ENCODE measurements at regions not wholly inside any gene's neighbourhood (a gene's known extent, or its start where the extent isn't known, plus 50 kb on each side); places are given as distances from the start of the nearest gene placed in this dataset.

- H3K4me1 Mint-ChIP-seq (ENCODE audit: insufficient read depth, unreplicated experiment): peaks cover 6% of the 10 kb centered on the region
- H3K27ac Mint-ChIP-seq (ENCODE audit: low read depth, unreplicated experiment): no peak overlapping the region
- ChIA-PET CTCF (interaction anchor here (1.0 kb wide), 1 partner anchor 565 kb away, joined by 3 read pairs; no protein-coding TSS in a partner anchor), POLR2A (no interaction called here)
- no peak for TF ChIP-seq CTCF (IDR thresholded peaks at IDR 0.05; ENCODE audit: unreplicated experiment)
- H3K4me3 Mint-ChIP-seq (ENCODE audit: unreplicated experiment): no peak overlapping the region
- intact Hi-C loops (cut with micrococcal nuclease): no loop called here
- no peaks in the 10 kb centered on the region for H3K36me3 Mint-ChIP-seq (ENCODE audit: insufficient read depth, unreplicated experiment)
- DNase-seq (ENCODE audit: unreplicated experiment): no peak
- BruUV-seq (replicated peaks): no TSS peak
- no peaks in the 10 kb centered on the region for H3K9me3 Mint-ChIP-seq (ENCODE audit: unreplicated experiment)
- H3K27me3 Mint-ChIP-seq (ENCODE audit: insufficient read depth, unreplicated experiment): no peaks in the 10 kb centered on the region
Observed at GRCh38 chr1:56019922-56020321, 559.4 kb downstream of the PLPP3 start.

GRCh38 chr1:56019472-56019871, 559.9 kb downstream of the PLPP3 start:
- H3K27ac Mint-ChIP-seq (ENCODE audit: low read depth, unreplicated experiment): no peak overlapping the region
- DNase-seq (ENCODE audit: unreplicated experiment): no peak
- no peaks in the 10 kb centered on the region for H3K27me3 Mint-ChIP-seq (ENCODE audit: insufficient read depth, unreplicated experiment)
- intact Hi-C loops (cut with micrococcal nuclease): no loop called here
- POLR2A ChIA-PET: no interaction called here
- no TSS peak for BruUV-seq (replicated peaks)
- peaks cover 5% of the 10 kb centered on the region for H3K4me1 Mint-ChIP-seq (ENCODE audit: insufficient read depth, unreplicated experiment)
- H3K36me3 Mint-ChIP-seq (ENCODE audit: insufficient read depth, unreplicated experiment): no peaks in the 10 kb centered on the region
- H3K4me3 Mint-ChIP-seq (ENCODE audit: unreplicated experiment): no peak overlapping the region
- no peaks in the 10 kb centered on the region for H3K9me3 Mint-ChIP-seq (ENCODE audit: unreplicated experiment)
- CTCF ChIA-PET: interaction anchor here (0.6 to 1.0 kb wide), 2 partner anchors 75 to 565 kb away, joined by 3 read pairs; no protein-coding TSS in a partner anchor
- no peak for TF ChIP-seq CTCF (IDR thresholded peaks at IDR 0.05; ENCODE audit: unreplicated experiment)

GRCh38 chr1:56017336-56017735, 562.0 kb downstream of the PLPP3 start:
- peak; percentile 29 for DNase-seq (ENCODE audit: unreplicated experiment)
- H3K27me3 Mint-ChIP-seq (ENCODE audit: insufficient read depth, unreplicated experiment): no peaks in the 10 kb centered on the region
- TF ChIP-seq CTCF (IDR thresholded peaks at IDR 0.05; ENCODE audit: unreplicated experiment): no peak
- H3K9me3 Mint-ChIP-seq (ENCODE audit: unreplicated experiment): no peaks in the 10 kb centered on the region
- intact Hi-C loops (cut with micrococcal nuclease): no loop called here
- H3K4me3 Mint-ChIP-seq (ENCODE audit: unreplicated experiment): no peak overlapping the region
- POLR2A ChIA-PET: no interaction called here
- no TSS peak for BruUV-seq (replicated peaks)
- no peaks in the 10 kb centered on the region for H3K36me3 Mint-ChIP-seq (ENCODE audit: insufficient read depth, unreplicated experiment)
- CTCF ChIA-PET: interaction anchor here (0.6 kb wide), 1 partner anchor 620 kb away, joined by 4 read pairs; no protein-coding TSS in a partner anchor
- H3K4me1 Mint-ChIP-seq (ENCODE audit: insufficient read depth, unreplicated experiment): no peaks in the 10 kb centered on the region
- H3K27ac Mint-ChIP-seq (ENCODE audit: low read depth, unreplicated experiment): no peak overlapping the region

GRCh38 chr1:56003846-56004245, 575.5 kb downstream of the PLPP3 start:
- no peaks in the 10 kb centered on the region for H3K4me1 Mint-ChIP-seq (ENCODE audit: insufficient read depth, unreplicated experiment)
- no peaks in the 10 kb centered on the region for H3K27me3 Mint-ChIP-seq (ENCODE audit: insufficient read depth, unreplicated experiment)
- no TSS peak for BruUV-seq (replicated peaks)
- CTCF ChIA-PET: interaction anchor here (0.6 kb wide), 1 partner anchor 32 kb away, joined by 6 read pairs; no protein-coding TSS in a partner anchor
- H3K27ac Mint-ChIP-seq (ENCODE audit: low read depth, unreplicated experiment): no peak overlapping the region
- TF ChIP-seq CTCF (IDR thresholded peaks at IDR 0.05; ENCODE audit: unreplicated experiment): no peak
- H3K36me3 Mint-ChIP-seq (ENCODE audit: insufficient read depth, unreplicated experiment): no peaks in the 10 kb centered on the region
- POLR2A ChIA-PET: interaction anchor here (1.1 kb wide), 1 partner anchor 301 kb away, joined by 3 read pairs; no protein-coding TSS in a partner anchor
- intact Hi-C loops (cut with micrococcal nuclease): no loop called here
- peaks cover 19% of the 10 kb centered on the region for H3K9me3 Mint-ChIP-seq (ENCODE audit: unreplicated experiment)
- H3K4me3 Mint-ChIP-seq (ENCODE audit: unreplicated experiment): no peak overlapping the region
- DNase-seq (ENCODE audit: unreplicated experiment): no peak

Measured in MCF 10A (cell line).